HG02885 (cell line): ENCODE measurements at regions not wholly inside any gene's neighbourhood (a gene's known extent, or its start where the extent isn't known, plus 50 kb on each side); places are given as distances from the start of the nearest gene placed in this dataset.

Experiments
- ATAC-seq: cut with Tn5 transposase; IDR thresholded peaks from one replicate; pipeline ENCODE4 v1.9.1; 2021; ENCODE audit warnings: mild to moderate bottlenecking; ENCODE audit not compliant: unreplicated experiment, poor library complexity

GRCh38 chr4:179582164-179582905 lies 2140.1 kb upstream of the AGA start:
- ATAC-seq = no peak

- no peak for ATAC-seq
Observed at GRCh38 chr4:179583221-179583620, 2141.0 kb upstream of the AGA start.

GRCh38 chr4:179584101-179584500 lies 2141.9 kb upstream of the AGA start:
- ATAC-seq = no peak

- ATAC-seq = no peak
Observed at GRCh38 chr4:179585761-179586160, 2143.5 kb upstream of the AGA start.

- no peak for ATAC-seq
Observed at GRCh38 chr4:179586460-179586859, 2144.2 kb upstream of the AGA start.

GRCh38 chr4:179595671-179596410 lies 2153.6 kb upstream of the AGA start:
- no peak for ATAC-seq

GRCh38 chr4:179596621-179597020 lies 2154.4 kb upstream of the AGA start:
- no peak for ATAC-seq

GRCh38 chr4:179597301-179597700 lies 2155.1 kb upstream of the AGA start:
- no peak for ATAC-seq

GRCh38 chr4:179601671-179602070 lies 2159.4 kb upstream of the AGA start:
- no peak for ATAC-seq

GRCh38 chr4:179605196-179605595 lies 2163.0 kb upstream of the AGA start:
- no peak for ATAC-seq

- no peak for ATAC-seq
Observed at GRCh38 chr4:179607003-179607402, 2164.8 kb upstream of the AGA start.

GRCh38 chr4:179615704-179616103 lies 2173.5 kb upstream of the AGA start:
- no peak for ATAC-seq

- ATAC-seq = no peak
Observed at GRCh38 chr4:179618966-179619365, 2176.7 kb upstream of the AGA start.

- no peak for ATAC-seq
Observed at GRCh38 chr4:179624768-179625181, 2182.5 kb upstream of the AGA start.

- no peak for ATAC-seq
Observed at GRCh38 chr4:179625406-179625805, 2183.2 kb upstream of the AGA start.

- no peak for ATAC-seq
Observed at GRCh38 chr4:179626687-179627086, 2184.4 kb upstream of the AGA start.

GRCh38 chr4:179631321-179631720 lies 2189.1 kb upstream of the AGA start:
- no peak for ATAC-seq

GRCh38 chr4:179634862-179635261 lies 2192.6 kb upstream of the AGA start:
- no peak for ATAC-seq

GRCh38 chr4:179662522-179662921 lies 2220.3 kb upstream of the AGA start:
- no peak for ATAC-seq

GRCh38 chr4:179663641-179664429 lies 2221.6 kb upstream of the AGA start:
- no peak for ATAC-seq

- no peak for ATAC-seq
Observed at GRCh38 chr4:179664430-179665027, 2222.3 kb upstream of the AGA start.
